ENCODE measurements at regions not wholly inside any gene's neighbourhood (a gene's known extent, or its start where the extent isn't known, plus 50 kb on each side); places are given as distances from the start of the nearest gene placed in this dataset.
"Not testable (repeated sequence)": the region's sequence is repeated elsewhere in the genome, so short reads cannot be mapped to it uniquely, and the experiment has no call there.

DNA sequence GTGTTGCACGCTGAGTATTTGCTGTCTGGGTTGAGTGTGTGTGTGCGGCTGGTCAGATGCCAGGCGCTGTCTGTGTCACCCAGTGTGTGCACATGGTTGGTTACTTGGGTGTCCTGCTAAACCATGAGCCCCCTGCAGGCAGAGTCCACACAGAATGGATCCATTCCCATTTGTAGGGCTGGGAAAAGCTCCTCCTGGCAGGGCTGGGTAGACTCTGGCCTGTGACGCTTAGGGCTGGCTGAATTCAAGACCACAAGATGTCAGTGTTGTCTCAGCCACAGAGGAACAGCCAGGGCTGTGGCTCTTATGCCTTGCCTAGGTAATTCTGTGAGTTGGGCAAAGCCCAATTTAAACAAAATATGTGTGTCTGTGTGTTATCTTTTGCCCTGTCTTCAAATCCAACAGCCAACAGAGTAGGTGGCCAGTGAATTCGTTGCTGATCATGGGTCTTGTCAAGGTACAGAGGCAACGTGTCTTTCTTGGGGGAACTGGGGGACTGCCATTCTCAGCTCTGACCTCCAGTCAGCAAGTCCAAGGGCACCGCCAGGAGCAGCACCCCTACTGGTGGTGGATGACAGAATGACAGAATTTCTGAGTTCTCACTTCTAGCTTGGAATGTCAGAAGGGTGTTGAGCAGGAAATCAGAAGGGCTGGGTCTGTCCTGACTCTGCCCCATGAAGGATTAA lies 285.1 kb downstream of the CCSER2 start:
- ATAC-seq (peak; percentile 93 to 94), DNase-seq (no peak)
- intact Hi-C loops (cut with DNase I), result loop anchor here in 1 of 2 donors (5.0 kb wide), 1 partner anchor 129 kb away; no protein-coding TSS in a partner anchor

DNA sequence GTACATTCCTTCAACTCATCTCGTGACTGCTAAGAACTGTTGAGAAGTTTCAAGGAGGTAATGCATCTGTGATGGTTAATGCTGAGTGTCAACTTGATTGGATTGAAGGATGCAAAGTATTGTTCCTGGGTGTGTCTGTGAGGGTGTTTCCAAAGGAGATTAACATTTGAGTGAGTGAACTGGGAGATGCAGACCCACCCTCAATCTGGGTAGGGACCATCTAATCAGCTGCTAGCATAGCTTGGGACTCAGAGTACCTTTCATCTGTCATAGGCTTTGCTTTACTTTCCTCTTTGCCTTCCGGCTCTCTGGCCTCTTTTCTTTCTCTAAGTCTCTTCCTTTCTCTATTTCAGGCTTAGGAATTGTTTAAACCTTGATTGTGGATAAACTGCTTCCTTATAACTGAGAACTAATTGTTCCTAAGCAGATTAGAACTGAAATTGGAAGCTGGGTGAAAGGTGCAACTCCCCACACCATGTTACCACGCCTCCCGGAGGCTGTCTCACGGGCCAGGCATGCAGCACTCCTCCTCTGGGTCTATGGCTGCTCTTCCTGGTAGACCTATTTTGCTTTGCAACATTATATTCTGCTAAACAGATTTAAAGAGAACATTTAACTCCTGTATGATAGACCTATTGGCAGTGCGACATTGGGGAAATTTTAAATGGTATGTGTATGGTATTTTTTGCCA lies 298.2 kb downstream of the CCSER2 start:
- ATAC-seq (no peak), DNase-seq (no peak)
- intact Hi-C loops (cut with DNase I), result no loop called here

DNA sequence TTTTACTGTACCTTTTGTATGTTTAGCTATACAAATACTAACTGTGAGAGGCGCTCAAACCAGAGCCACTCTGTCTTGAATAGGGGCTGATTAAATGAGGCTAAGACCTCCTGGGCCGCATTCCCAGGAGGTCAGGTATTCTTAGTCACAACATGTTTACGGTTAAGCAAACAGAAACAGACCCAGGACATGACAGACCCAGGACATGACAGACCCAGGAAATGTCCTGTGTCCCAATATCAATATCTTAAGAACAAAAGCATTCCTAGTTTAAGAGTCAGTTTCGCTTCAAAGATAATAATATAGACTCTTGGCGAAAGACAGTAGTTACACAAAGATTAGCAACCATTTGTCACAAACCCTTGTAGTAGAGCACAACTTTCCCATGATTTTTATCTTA lies 304.5 kb downstream of the CCSER2 start:
- DNase-seq, result no peak
- ATAC-seq, result no peak
- intact Hi-C loops (cut with DNase I), result no loop called here

DNA sequence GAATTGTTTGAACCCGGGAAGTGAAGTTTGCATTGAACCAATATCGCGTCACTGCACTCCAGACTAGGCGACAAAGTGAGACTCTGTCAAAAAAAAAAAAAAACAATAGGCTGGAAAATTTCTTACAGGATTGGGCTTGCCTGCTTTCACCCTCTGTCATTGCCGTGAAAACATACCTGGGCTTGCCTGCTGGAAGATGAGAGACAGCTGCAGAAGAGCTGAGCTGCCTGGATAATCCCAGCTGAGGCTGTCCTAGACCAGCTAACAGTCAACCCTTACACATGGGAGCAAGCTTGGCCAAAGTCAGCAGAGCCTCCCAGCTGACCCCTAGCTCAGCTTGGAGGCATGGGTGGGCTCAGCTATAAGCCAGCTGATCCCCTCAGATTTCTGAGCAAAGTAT lies 306.2 kb downstream of the CCSER2 start:
- ATAC-seq, result no peak
- intact Hi-C loops (cut with DNase I), result no loop called here
- DNase-seq, result no peak

DNA sequence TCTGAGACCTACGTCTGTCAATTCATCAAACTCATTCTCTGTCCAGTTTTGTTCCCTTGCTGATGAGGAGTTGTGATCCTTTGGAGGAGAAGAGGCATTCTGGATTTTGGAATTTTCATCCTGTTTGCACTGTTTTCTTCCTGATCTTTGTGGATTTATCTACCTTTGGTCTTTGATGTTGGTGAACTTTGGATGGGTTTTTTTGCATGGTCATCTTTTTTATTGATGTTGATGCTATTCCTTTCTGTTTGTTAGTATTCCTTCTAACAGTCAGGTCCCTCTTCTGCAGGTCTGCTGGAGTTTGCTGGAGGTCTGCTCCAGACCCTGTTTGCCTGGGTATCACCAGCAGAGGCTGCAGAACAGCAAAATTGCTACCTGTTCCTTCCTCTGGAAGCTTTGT lies 322.2 kb downstream of the CCSER2 start:
- intact Hi-C loops (cut with DNase I); ATAC-seq; DNase-seq: not testable (repeated sequence)

DNA sequence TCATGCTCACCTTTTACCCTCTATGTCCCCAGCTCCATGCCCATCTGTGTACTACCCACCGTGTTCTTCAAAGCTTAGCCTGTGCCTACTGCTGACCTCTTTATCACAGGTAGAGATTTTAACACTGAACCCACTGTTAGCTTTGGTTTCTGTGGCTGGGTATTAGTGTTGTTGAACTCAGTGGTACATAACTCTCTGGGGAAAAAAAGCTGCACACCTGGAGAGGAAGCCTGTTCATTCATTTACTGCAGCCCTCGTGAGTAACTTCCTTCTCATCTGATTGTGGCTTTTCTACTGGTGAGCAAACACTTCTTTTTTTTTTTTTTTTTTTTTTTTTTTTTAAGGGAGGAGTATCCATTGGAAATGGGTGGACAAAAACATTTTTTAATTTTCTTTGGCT lies 326.3 kb downstream of the CCSER2 start:
- DNase-seq (no peak), ATAC-seq (no peak)
- intact Hi-C loops (cut with DNase I), result no loop called here

DNA sequence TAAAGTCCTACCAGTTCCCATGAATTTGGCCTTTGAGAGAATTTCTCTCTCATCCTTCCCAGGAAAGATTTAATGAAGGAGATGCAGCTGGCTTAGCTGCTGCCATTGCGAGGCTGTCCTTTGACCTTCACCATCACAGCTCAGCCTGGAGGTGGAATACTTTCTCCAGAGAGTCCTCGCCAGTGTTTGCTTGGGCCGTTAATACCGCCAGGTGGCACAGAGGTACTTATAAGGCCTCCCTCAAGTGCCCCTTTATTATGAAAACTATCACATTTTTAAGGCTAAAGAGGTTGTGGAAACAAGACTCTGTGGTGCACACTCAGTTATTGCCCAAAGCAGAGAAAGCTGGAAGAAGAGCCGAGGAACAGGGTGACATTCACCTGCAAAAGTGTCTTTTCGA lies 330.6 kb downstream of the CCSER2 start:
- no peak for DNase-seq
- intact Hi-C loops (cut with DNase I), result no loop called here
- ATAC-seq, result no peak

DNA sequence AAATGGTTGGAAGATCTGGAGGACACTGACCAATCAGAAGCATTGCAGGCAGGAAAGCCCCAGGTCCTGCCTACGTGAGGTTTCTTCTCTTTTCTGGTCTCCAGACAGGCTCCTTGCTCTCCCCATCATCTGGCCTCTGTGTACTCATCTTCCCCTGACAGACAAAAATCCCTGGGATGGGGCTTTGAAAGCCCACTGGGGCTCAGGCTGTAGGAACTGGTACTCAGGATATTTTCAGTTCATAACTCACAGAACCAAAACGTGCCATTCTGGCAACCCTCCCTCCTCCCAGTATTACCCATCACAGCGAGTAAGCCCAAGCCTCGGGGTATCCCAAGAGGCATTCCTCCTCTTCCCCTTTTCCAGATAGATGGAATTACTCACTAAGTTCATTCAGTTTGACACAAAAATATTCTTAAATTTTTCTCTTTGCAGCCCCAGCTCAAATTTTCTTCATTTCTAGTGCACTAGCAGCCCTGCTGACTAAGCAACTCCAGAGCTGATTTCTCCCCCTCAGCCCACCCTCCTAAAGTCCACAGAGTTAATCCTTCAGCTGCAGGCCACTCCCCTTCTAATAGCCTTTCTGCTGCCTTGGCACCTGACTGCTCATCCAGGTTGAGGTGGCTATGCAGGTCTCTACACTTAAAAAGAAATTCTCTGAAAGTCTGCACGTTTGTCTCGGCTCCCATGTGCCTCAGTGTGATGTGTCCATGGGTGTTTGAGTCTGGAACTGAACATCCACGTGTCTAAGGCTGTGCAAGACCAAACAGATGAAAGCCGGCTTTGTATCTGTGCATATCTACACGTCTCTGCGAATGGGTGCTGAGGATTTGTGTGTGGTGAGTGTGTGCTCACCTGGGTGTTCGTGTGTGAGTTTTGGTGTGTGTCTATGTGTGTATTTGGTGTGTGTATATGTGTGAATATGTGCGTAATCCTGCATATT lies 331.4 kb downstream of the CCSER2 start:
- ATAC-seq (no peak), DNase-seq (no peak)
- intact Hi-C loops (cut with DNase I), result no loop called here

DNA sequence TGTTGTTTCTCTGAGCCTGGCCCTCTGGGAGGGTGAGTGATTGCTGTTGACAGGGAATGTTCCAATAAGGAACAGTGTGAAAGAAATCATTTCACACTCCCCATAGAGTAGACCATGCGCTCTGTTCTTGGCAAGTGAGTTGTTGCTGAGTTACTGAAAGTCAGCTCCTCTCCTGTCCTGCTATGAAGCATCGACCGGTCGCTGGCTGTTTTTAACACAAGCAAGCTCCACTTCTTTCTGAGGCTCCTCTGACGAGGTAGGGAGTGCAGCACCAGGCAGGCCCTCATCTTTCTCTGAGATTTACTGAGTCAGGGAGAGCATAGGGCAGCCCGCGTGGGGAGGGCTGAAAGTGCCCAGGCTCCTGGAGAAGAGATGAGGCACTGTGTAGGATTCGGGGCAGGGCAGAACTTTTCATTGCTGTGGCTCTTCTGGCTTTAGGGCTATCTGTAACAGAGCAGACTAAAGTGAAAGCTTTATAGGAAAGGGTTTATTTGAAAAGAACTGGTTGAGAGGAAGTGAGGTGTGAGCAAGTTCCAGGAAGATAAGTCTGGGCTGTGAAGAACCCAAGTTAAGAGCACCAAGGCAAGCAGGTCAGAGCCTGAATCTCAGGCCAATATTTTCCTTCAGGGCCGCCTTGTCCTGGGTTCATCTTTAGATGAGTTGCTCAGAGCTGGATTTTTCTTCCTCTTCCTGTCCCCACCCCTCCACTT lies 332.2 kb downstream of the CCSER2 start:
- intact Hi-C loops (cut with DNase I), result no loop called here
- no peak for ATAC-seq
- DNase-seq, result no peak

DNA sequence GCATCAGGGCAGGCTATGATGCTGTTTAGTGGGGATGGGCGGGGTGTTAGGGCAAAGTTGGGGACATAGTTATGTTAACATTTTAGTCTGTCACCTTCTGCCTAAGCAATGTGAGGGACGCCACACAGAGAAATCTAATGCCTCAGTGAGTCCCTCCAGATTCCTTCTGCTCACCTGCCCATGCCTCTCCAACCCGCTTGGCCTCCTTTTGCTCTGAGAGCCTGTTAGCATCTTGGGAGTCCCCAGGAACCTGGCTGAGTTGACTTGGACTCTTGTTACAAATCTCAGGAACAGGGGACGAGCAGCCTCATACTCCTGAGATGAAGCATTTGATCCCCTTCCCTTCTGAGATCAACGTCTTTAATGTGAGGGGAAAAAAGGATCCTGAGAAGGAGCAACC lies 336.8 kb downstream of the CCSER2 start:
- DNase-seq (no peak), ATAC-seq (no peak)
- intact Hi-C loops (cut with DNase I), result no loop called here

DNA sequence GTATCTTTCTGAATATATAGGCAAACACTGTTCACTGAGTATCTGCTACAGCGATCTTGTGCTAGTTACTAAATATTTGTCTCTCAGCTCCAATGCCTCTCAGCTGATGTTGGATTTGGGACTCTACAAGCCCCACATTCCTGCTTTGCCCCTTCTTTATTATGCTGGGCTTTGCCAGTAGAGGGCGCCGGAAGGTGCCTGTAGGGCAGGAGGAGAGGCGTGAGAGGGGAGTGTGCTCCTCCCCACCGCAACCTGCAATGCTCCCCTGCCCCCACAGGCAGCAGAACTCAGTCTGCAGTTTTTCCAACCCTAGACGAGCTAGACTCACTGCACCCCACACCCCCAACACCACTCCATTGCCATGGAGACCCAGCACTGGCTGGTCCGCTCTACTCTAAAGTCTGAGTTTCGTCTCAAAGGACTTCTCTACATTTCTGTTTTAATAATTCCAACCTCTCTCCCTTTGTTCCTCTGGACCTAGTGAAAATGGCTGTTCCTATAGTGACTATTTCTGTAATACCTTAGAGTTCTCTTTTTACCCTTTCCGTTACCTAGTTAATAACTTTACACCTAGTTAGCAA lies 337.6 kb downstream of the CCSER2 start:
- DNase-seq (no peak), ATAC-seq (no peak)

DNA sequence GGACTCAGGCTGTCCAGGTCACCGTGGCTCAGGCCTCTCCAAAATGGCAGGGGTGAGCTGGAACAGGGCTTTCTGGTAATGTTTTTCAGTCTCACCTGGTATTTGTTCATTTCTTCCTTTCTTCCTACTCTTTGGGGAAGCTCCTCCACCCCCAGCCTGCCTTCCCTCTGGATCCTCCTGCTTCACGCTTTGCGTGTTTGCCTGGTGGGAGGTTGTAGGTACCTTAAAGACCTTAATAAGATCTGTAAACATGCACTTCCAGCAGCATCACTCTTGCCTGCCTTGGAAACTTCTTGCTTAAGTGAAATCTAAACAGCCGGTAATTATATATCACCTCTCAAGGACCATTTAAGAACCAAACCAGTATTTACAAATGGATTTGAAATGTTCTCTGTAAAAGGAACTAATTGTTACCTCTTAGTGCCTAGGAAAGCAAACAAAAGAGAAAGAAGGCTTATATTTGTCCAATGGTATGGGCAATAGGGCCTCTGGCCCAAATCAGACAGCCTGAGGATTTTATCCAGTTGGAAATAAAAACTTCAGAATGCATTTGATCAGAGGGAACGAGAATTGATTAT lies 339.9 kb downstream of the CCSER2 start:
- intact Hi-C loops (cut with DNase I), result no loop called here
- ATAC-seq (no peak), DNase-seq (no peak)

More for the DNA sequence above, 337.6 kb downstream of the CCSER2 start:
- intact Hi-C loops (cut with DNase I), result no loop called here

DNA sequence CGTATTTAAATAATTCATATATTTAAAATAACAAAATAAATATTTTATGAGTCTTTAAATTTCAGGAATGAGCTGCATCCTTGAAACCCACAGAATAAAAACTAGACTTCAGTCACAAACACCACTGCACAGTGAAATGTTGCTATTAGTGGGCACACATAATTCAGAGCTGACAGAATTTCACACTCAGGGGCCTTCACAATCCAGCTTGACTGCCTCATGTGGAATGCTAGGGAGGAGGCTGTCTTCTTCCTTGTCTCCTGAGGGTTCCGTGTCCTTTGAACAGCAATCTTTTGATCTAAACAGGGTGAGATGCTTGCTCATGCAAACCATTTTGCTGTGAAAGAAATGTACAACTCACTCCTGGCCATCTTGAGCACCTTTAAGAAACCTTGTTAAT lies 346.7 kb downstream of the CCSER2 start:
- no peak for ATAC-seq
- DNase-seq, result no peak
- intact Hi-C loops (cut with DNase I), result no loop called here

DNA sequence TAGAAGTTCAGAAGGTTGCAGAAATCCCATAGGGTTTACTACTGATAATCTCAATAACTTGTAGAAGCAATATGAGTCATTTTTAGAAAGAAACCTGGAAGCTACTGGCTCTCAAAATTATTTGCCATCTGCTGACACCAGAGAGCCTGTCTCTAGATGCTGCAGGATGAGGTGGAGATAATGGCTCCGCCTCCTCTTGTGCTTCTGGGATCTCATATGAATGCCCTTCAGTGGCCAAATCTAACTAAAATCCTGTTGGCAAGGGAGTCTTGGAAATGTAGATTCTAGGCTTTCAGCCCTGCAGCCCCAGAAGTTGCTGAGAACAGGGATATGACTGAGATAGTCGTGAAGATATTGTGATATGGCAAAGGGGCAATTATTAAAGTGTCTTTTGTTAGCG lies 348.1 kb downstream of the CCSER2 start:
- intact Hi-C loops (cut with DNase I), result no loop called here
- DNase-seq (no peak), ATAC-seq (no peak)

DNA sequence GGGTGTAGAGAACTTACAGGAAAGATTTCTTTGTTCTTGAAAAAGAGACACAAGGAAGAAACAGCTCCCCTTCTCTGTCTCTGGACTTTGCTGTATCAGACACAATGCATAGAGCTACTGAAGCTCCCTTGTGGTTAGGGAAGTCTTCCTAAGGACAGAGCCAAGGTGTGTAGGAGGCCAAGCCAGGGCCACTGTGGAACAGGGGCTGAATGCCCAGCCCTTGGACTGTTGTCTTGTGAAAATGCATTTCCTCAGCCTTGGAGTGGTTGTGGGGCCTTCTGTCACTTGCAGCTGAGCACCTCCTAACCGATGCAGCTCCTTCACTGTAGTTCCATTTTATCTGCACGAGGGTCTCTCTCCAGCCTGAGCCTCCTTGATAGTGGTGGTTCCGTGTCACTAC lies 353.4 kb downstream of the CCSER2 start:
- intact Hi-C loops (cut with DNase I), result no loop called here
- no peak for ATAC-seq
- no peak for DNase-seq

DNA sequence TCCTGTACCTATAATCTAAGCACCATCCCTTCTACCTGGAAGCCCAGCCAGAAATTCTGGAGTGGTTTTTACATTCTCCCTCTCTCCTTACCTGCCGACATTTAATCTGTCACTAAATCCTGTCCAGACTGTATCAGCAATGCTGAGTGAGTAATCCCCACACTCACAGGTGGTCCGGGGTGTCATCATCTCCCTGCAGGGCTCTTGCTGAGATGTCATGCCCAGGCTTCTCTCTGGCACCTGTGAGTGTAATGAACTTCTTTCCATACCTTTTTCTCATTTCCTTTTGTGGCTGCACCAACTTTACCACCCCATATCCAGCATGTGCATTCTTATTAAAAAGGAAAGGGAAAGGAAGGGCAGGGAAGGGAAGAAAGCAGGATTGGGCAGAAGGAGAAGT lies 355.2 kb downstream of the CCSER2 start:
- DNase-seq, result no peak
- no peak for ATAC-seq

DNA sequence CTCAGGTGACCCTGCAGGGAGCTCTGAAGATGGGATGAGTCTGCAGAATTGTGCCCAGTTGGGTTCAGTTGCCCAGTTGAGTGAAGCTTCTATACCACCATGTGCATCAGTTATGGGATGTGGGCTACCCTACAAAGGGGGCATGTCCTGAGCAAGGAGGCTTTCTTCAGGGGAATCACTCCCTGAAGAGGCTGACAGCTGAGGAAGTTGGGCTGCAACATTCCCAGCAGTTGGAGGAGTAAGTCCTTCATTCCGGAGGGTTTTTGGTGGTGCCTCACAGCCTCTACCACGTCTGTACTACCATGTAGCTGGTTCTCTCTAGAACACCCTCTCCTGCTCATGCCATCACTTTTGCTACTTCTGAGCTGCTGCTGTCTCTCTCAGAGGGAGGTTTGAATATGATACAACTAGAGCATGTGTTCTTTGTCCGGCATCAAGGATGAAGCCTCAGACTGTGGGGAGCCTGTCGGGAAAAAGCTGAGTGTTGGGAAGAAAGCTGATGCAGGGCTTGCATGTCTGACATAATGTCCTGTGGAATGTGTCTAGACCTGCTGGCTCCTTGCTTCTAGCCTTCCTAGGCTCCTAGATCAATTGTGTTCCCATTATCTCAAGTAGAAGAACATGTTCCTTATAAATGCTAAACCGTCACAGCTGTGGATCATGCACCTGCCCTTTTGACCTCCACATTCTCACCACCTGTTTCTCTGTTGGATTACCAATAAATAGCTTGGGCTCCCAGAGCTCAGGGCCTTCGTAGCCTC lies 355.8 kb downstream of the CCSER2 start:
- no peak for ATAC-seq
- DNase-seq, result no peak
- intact Hi-C loops (cut with DNase I), result no loop called here

More for the DNA sequence above, 355.2 kb downstream of the CCSER2 start:
- intact Hi-C loops (cut with DNase I), result no loop called here

DNA sequence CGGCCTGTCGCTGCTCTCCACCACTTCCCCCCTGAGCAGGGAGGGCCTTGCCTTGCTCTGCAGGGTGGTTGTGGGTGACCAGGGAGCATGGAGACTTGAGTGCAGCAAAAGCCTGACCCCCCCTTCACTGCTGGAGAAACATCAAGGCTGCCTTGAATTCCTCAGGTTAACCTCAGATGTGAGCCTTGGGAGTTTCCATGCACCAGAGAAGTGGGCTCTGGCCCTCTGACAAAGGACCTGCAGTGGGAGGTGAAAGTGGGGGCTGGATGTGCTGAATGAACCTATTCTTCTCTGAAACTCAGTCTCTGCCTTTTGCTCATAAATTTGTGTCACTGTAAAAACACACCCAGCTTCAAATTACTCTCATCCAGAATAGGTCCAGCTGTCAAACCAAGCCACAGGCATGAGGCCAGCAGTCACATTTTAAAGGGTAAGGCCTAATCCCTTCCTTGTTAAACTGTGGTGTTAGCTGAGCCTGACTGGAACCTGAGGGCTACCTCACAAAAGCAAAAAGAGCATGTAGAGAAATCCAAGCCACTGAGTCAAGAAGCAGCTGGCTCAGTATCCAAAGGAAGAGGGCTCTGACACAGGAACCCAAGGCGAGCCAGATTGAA lies 356.8 kb downstream of the CCSER2 start:
- no peak for DNase-seq
- no peak for ATAC-seq
- intact Hi-C loops (cut with DNase I), result no loop called here

All from left cardiac atrium (tissue), 4 donors.